OCI-LY7 (cell line): ENCODE measurements at regions not wholly inside any gene's neighbourhood (a gene's known extent, or its start where the extent isn't known, plus 50 kb on each side); places are given as distances from the start of the nearest gene placed in this dataset.

ENCODE experiments used
- BruUV-seq: library from RNA; stranded (reverse); fragments of 400-500 nt; replicated peaks from 2 replicates; lab custom pipeline; 2021; lab: Mats Ljungman, UMichigan
- CTCF ChIA-PET: fragments of 300-600 bp; sonication (Branson Sonifier 250); formaldehyde crosslinking; loops from one replicate; lab custom pipeline; 2022; ENCODE audit warnings: antibody characterized with exemption; ENCODE audit not compliant: unreplicated experiment; lab: Charles Lee
- POLR2A ChIA-PET: fragments of 300-600 bp; sonication (Branson Sonifier 250); formaldehyde crosslinking; loops from one replicate; lab custom pipeline; 2022; ENCODE audit warnings: antibody characterized with exemption; lab: Charles Lee
- DNase-seq: peaks from one replicate; pipeline ENCODE4 v3.0.0-alpha.2; 2015; ENCODE audit warnings: low spot score
- H2AFZ ChIP-seq: fragments of 200-600 bp; sonication (generic), shearing (Covaris generic); 2 replicates; pipeline ENCODE4 v1.6.1; 2014; ENCODE audit warnings: mild to moderate bottlenecking, antibody characterized with exemption, low read length, moderate library complexity
- H3K27ac ChIP-seq: fragments of 200-600 bp; sonication (generic); 2 replicates; pipeline ENCODE4 v1.5.1; 2014; ENCODE audit warnings: mixed run types, low read depth, mild to moderate bottlenecking, moderate library complexity, low read length, inconsistent platforms; ENCODE audit not compliant: poor library complexity, severe bottlenecking
- H3K36me3 ChIP-seq: fragments of 200-600 bp; sonication (generic); 2 replicates; pipeline ENCODE4 v1.6.1; 2014; ENCODE audit warnings: mild to moderate bottlenecking, antibody characterized with exemption, low read length, moderate library complexity, mixed read lengths; ENCODE audit not compliant: insufficient read depth
- H3K4me1 ChIP-seq: fragments of 200-600 bp; sonication (generic); 2 replicates; pipeline ENCODE4 v1.5.1; 2014; ENCODE audit warnings: mild to moderate bottlenecking, low read length; ENCODE audit not compliant: insufficient read depth, poor library complexity, severe bottlenecking
- H3K4me2 ChIP-seq: fragments of 200-600 bp; sonication (generic); 2 replicates; pipeline ENCODE4 v1.6.1; 2014; ENCODE audit warnings: mild to moderate bottlenecking, low read length
- H3K4me3 ChIP-seq: fragments of 200-600 bp; sonication (generic); 2 replicates; pipeline ENCODE4 v1.5.1; 2014; ENCODE audit warnings: mild to moderate bottlenecking, low read depth, low read length; ENCODE audit not compliant: poor library complexity, severe bottlenecking
- H3K79me2 ChIP-seq: fragments of 200-600 bp; sonication (generic); 2 replicates; pipeline ENCODE4 v1.6.1; 2016; ENCODE audit warnings: low read depth, mild to moderate bottlenecking, low read length, moderate library complexity, mixed read lengths; ENCODE audit not compliant: insufficient read depth
- H3K9me2 ChIP-seq: fragments of 200-600 bp; sonication (generic); 2 replicates; pipeline ENCODE4 v1.6.1; 2016; ENCODE audit warnings: mild to moderate bottlenecking, low read length, mixed read lengths; ENCODE audit not compliant: insufficient read depth
- H3K9me3 ChIP-seq: fragments of 200-600 bp; sonication (generic); 2 replicates; pipeline ENCODE4 v1.6.1; 2014; ENCODE audit warnings: mild to moderate bottlenecking, mixed run types, low read length, mixed read lengths
- H4K20me1 ChIP-seq: fragments of 200-600 bp; sonication (generic); 2 replicates; pipeline ENCODE4 v1.6.1; 2014; ENCODE audit warnings: mild to moderate bottlenecking, antibody characterized with exemption, low read length, moderate library complexity, mixed read lengths; ENCODE audit not compliant: insufficient read depth
- CTCF ChIP-seq: fragments of 200-600 bp; sonication (generic); conservative IDR thresholded peaks from 2 replicates; pipeline ENCODE4 v1.5.1; 2014; ENCODE audit warnings: mild to moderate bottlenecking, antibody characterized with exemption, low read length, moderate library complexity, mixed read lengths
- EZH2phosphoT487 ChIP-seq: fragments of 200-600 bp; sonication (generic); IDR thresholded peaks from 2 replicates; pipeline ENCODE4 v1.6.1; 2018; ENCODE audit warnings: low read depth, borderline replicate concordance, mild to moderate bottlenecking, mixed run types, antibody characterized with exemption, low read length, moderate library complexity, mixed read lengths
- intact Hi-C: fragments of 100-400 bp; cut with micrococcal nuclease; formaldehyde crosslinking; loops from one replicate; pipeline ENCODE4 v1.10.0; 2022; ENCODE audit not compliant: unreplicated experiment

GRCh38 chr17:68175416-68175815 lies 72.4 kb upstream of the AMZ2 start:
- Histone ChIP-seq H3K36me3 (no peaks in the 10 kb centered on the region), H3K4me2 (no peak overlapping the region), H2AFZ (no peak overlapping the region), H3K9me3 (peaks cover 15% of the 10 kb centered on the region; the same call in 1 of the 2 replicates), H3K79me2 (no peaks in the 10 kb centered on the region), H3K4me1 (peaks cover 20% of the 10 kb centered on the region), H3K4me3 (no peak overlapping the region), H3K9me2 (no peaks in the 10 kb centered on the region), H4K20me1 (no peaks in the 10 kb centered on the region), H3K27ac (no peak overlapping the region)
- DNase-seq: no peak
- no peak for TF ChIP-seq EZH2phosphoT487
- TF ChIP-seq CTCF: no peak
- no TSS peak for BruUV-seq
- ChIA-PET CTCF (no interaction called here), POLR2A (interaction anchor here (0.6 kb wide), 2 partner anchors 66 to 1406 kb away, joined by 4 to 5 read pairs; no protein-coding TSS in a partner anchor)
- intact Hi-C loops: loop anchor here (10.0 kb wide), 2 partner anchors 121 to 589 kb away; no protein-coding TSS in a partner anchor

GRCh38 chr17:68175905-68176304 lies 71.9 kb upstream of the AMZ2 start:
- Histone ChIP-seq H4K20me1 (no peaks in the 10 kb centered on the region), H3K4me1 (peaks cover 20% of the 10 kb centered on the region), H3K27ac (no peak overlapping the region), H3K4me3 (no peak overlapping the region), H3K9me3 (peaks cover 15% of the 10 kb centered on the region; the same call in 1 of the 2 replicates), H2AFZ (no peak overlapping the region), H3K36me3 (0 out of 2 replicates have a peak, but pooled peaks cover 3% of the 10 kb centered on the region), H3K9me2 (no peaks in the 10 kb centered on the region), H3K79me2 (peaks cover 4% of the 10 kb centered on the region), H3K4me2 (no peak overlapping the region)
- DNase-seq: no peak
- ChIA-PET CTCF (no interaction called here), POLR2A (interaction anchor here (0.6 to 1.2 kb wide), 3 partner anchors 28 to 1405 kb away, joined by 3 to 5 read pairs (median 4); no protein-coding TSS in a partner anchor)
- TF ChIP-seq CTCF: no peak
- no peak for TF ChIP-seq EZH2phosphoT487
- intact Hi-C loops: loop anchor here (10.0 kb wide), 2 partner anchors 121 to 589 kb away; no protein-coding TSS in a partner anchor
- no TSS peak for BruUV-seq

GRCh38 chr17:68176718-68177117 lies 71.1 kb upstream of the AMZ2 start:
- POLR2A ChIA-PET: interaction anchor here (0.7 to 1.7 kb wide), 6 partner anchors 9 to 85 kb away, joined by 3 to 6 read pairs (median 4); no protein-coding TSS in a partner anchor

More at GRCh38 chr17:68176718-68177117, 71.1 kb upstream of the AMZ2 start:
- Histone ChIP-seq H3K79me2 (peaks cover 13% of the 10 kb centered on the region), H3K4me1 (peaks cover 19% of the 10 kb centered on the region), H3K9me3 (peaks cover 15% of the 10 kb centered on the region; the same call in 1 of the 2 replicates), H3K4me3 (no peak overlapping the region), H3K9me2 (no peaks in the 10 kb centered on the region), H2AFZ (no peak overlapping the region), H4K20me1 (no peaks in the 10 kb centered on the region), H3K27ac (no peak overlapping the region), H3K4me2 (no peak overlapping the region), H3K36me3 (0 out of 2 replicates have a peak, but pooled peaks cover 7% of the 10 kb centered on the region)
- TF ChIP-seq CTCF: no peak
- no peak for TF ChIP-seq EZH2phosphoT487
- no TSS peak for BruUV-seq
- DNase-seq: no peak
- CTCF ChIA-PET: no interaction called here
- intact Hi-C loops: loop anchor here (10.0 kb wide), 2 partner anchors 122 to 588 kb away; no protein-coding TSS in a partner anchor
